ENCODE measurements at regions not wholly inside any gene's neighbourhood (a gene's known extent, or its start where the extent isn't known, plus 50 kb on each side); places are given as distances from the start of the nearest gene placed in this dataset.
"Not testable (repeated sequence)": the region's sequence is repeated elsewhere in the genome, so short reads cannot be mapped to it uniquely, and the experiment has no call there.

- DNase-seq (ENCODE audit: low read depth in 4 of 4, low spot score in 3 of 4): no peak
Measured at GRCh38 chr21:28172376-28172775, 820.3 kb downstream of the LTN1 start.

GRCh38 chr21:28167366-28167765 is 825.3 kb downstream of the LTN1 start:
- no peak for DNase-seq (ENCODE audit: low read depth in 4 of 4, low spot score in 3 of 4)

GRCh38 chr21:28164519-28164918 is 828.2 kb downstream of the LTN1 start:
- DNase-seq (ENCODE audit: low read depth in 4 of 4, low spot score in 3 of 4): not testable (repeated sequence)

GRCh38 chr21:28162052-28162451 is 830.6 kb downstream of the LTN1 start:
- not testable (repeated sequence) for DNase-seq (ENCODE audit: low read depth in 4 of 4, low spot score in 3 of 4)

GRCh38 chr21:28160378-28160777 is 832.3 kb downstream of the LTN1 start:
- DNase-seq (ENCODE audit: low read depth in 4 of 4, low spot score in 3 of 4): peak in 2 of 4 donors; percentile 5 to 22

- DNase-seq (ENCODE audit: low read depth in 4 of 4, low spot score in 3 of 4): no peak
Measured at GRCh38 chr21:28159396-28159795, 833.3 kb downstream of the LTN1 start.

- DNase-seq (ENCODE audit: low read depth in 4 of 4, low spot score in 3 of 4): no peak
Measured at GRCh38 chr21:28156590-28156989, 836.1 kb downstream of the LTN1 start.

- DNase-seq (ENCODE audit: low read depth in 4 of 4, low spot score in 3 of 4): no peak
Measured at GRCh38 chr21:28154121-28154520, 838.6 kb downstream of the LTN1 start.

- DNase-seq (ENCODE audit: low read depth in 4 of 4, low spot score in 3 of 4): no peak
Measured at GRCh38 chr21:28152732-28153131, 839.9 kb downstream of the LTN1 start.

GRCh38 chr21:28151758-28152157 is 840.9 kb downstream of the LTN1 start:
- no peak for DNase-seq (ENCODE audit: low read depth in 4 of 4, low spot score in 3 of 4)

- no peak for DNase-seq (ENCODE audit: low read depth in 4 of 4, low spot score in 3 of 4)
Measured at GRCh38 chr21:28150778-28151177, 841.9 kb downstream of the LTN1 start.

- DNase-seq (ENCODE audit: low read depth in 4 of 4, low spot score in 3 of 4): no peak
Measured at GRCh38 chr21:28148400-28149064, 844.1 kb downstream of the LTN1 start.

- no peak for DNase-seq (ENCODE audit: low read depth in 4 of 4, low spot score in 3 of 4)
Measured at GRCh38 chr21:28144653-28145052, 848.0 kb downstream of the LTN1 start.

GRCh38 chr21:28144089-28144488 is 848.6 kb downstream of the LTN1 start:
- no peak for DNase-seq (ENCODE audit: low read depth in 4 of 4, low spot score in 3 of 4)

GRCh38 chr21:28142697-28143096 is 850.0 kb downstream of the LTN1 start:
- DNase-seq (ENCODE audit: low read depth in 4 of 4, low spot score in 3 of 4): no peak

- DNase-seq (ENCODE audit: low read depth in 4 of 4, low spot score in 3 of 4): no peak
Measured at GRCh38 chr21:28138272-28138671, 854.4 kb downstream of the LTN1 start.

- DNase-seq (ENCODE audit: low read depth in 4 of 4, low spot score in 3 of 4): no peak
Measured at GRCh38 chr21:28136656-28137255, 855.9 kb downstream of the LTN1 start.

- no peak for DNase-seq (ENCODE audit: low read depth in 4 of 4, low spot score in 3 of 4)
Measured at GRCh38 chr21:28135646-28136045, 857.0 kb downstream of the LTN1 start.

GRCh38 chr21:28133116-28133515 is 859.6 kb downstream of the LTN1 start:
- no peak for DNase-seq (ENCODE audit: low read depth in 4 of 4, low spot score in 3 of 4)

- DNase-seq (ENCODE audit: low read depth in 4 of 4, low spot score in 3 of 4): no peak
Measured at GRCh38 chr21:28132713-28133112, 860.0 kb downstream of the LTN1 start.

GRCh38 chr21:28127175-28127785 is 865.4 kb downstream of the LTN1 start:
- no peak for DNase-seq (ENCODE audit: low read depth in 4 of 4, low spot score in 3 of 4)

- DNase-seq (ENCODE audit: low read depth in 4 of 4, low spot score in 3 of 4): no peak
Measured at GRCh38 chr21:28126521-28127174, 866.0 kb downstream of the LTN1 start.
